ENCODE measurements at regions not wholly inside any gene's neighbourhood (a gene's known extent, or its start where the extent isn't known, plus 50 kb on each side); places are given as distances from the start of the nearest gene placed in this dataset.
"Not testable (repeated sequence)": the region's sequence is repeated elsewhere in the genome, so short reads cannot be mapped to it uniquely, and the experiment has no call there.

- CTCF ChIA-PET; H3K4me3 Mint-ChIP-seq (ENCODE audit: unreplicated experiment); H3K4me1 Mint-ChIP-seq (ENCODE audit: insufficient read depth, unreplicated experiment); BruUV-seq (replicated peaks); H3K36me3 Mint-ChIP-seq (ENCODE audit: insufficient read depth, unreplicated experiment); POLR2A ChIA-PET; DNase-seq (ENCODE audit: unreplicated experiment); intact Hi-C loops (cut with micrococcal nuclease); H3K27ac Mint-ChIP-seq (ENCODE audit: low read depth, unreplicated experiment); H3K9me3 Mint-ChIP-seq (ENCODE audit: unreplicated experiment): not testable (repeated sequence)
- TF ChIP-seq CTCF (IDR thresholded peaks at IDR 0.05; ENCODE audit: unreplicated experiment) = peak; percentile 11
- peaks cover 22% of the 10 kb centered on the region for H3K27me3 Mint-ChIP-seq (ENCODE audit: insufficient read depth, unreplicated experiment)
Observed at GRCh38 chr7:65562522-65562921, 188.9 kb downstream of the ZNF92 start.

GRCh38 chr7:65563333-65563732, 189.7 kb downstream of the ZNF92 start:
- H3K27me3 Mint-ChIP-seq (ENCODE audit: insufficient read depth, unreplicated experiment) = peaks cover 22% of the 10 kb centered on the region
- BruUV-seq (replicated peaks); DNase-seq (ENCODE audit: unreplicated experiment); H3K27ac Mint-ChIP-seq (ENCODE audit: low read depth, unreplicated experiment); intact Hi-C loops (cut with micrococcal nuclease); H3K9me3 Mint-ChIP-seq (ENCODE audit: unreplicated experiment); H3K36me3 Mint-ChIP-seq (ENCODE audit: insufficient read depth, unreplicated experiment); POLR2A ChIA-PET; CTCF ChIA-PET; H3K4me1 Mint-ChIP-seq (ENCODE audit: insufficient read depth, unreplicated experiment); H3K4me3 Mint-ChIP-seq (ENCODE audit: unreplicated experiment): not testable (repeated sequence)

- POLR2A ChIA-PET; BruUV-seq (replicated peaks); DNase-seq (ENCODE audit: unreplicated experiment); H3K4me3 Mint-ChIP-seq (ENCODE audit: unreplicated experiment); CTCF ChIA-PET; H3K36me3 Mint-ChIP-seq (ENCODE audit: insufficient read depth, unreplicated experiment); H3K4me1 Mint-ChIP-seq (ENCODE audit: insufficient read depth, unreplicated experiment); H3K9me3 Mint-ChIP-seq (ENCODE audit: unreplicated experiment); intact Hi-C loops (cut with micrococcal nuclease); H3K27ac Mint-ChIP-seq (ENCODE audit: low read depth, unreplicated experiment): not testable (repeated sequence)
- H3K27me3 Mint-ChIP-seq (ENCODE audit: insufficient read depth, unreplicated experiment) = peaks cover 11% of the 10 kb centered on the region
Observed at GRCh38 chr7:65568226-65568625, 194.6 kb downstream of the ZNF92 start.

GRCh38 chr7:65570990-65571389, 197.3 kb downstream of the ZNF92 start:
- CTCF ChIA-PET; H3K27me3 Mint-ChIP-seq (ENCODE audit: insufficient read depth, unreplicated experiment); POLR2A ChIA-PET; DNase-seq (ENCODE audit: unreplicated experiment); H3K27ac Mint-ChIP-seq (ENCODE audit: low read depth, unreplicated experiment); H3K4me1 Mint-ChIP-seq (ENCODE audit: insufficient read depth, unreplicated experiment); intact Hi-C loops (cut with micrococcal nuclease); H3K36me3 Mint-ChIP-seq (ENCODE audit: insufficient read depth, unreplicated experiment); BruUV-seq (replicated peaks); H3K4me3 Mint-ChIP-seq (ENCODE audit: unreplicated experiment); H3K9me3 Mint-ChIP-seq (ENCODE audit: unreplicated experiment): not testable (repeated sequence)

- DNase-seq (ENCODE audit: unreplicated experiment); BruUV-seq (replicated peaks); CTCF ChIA-PET; H3K4me3 Mint-ChIP-seq (ENCODE audit: unreplicated experiment); H3K4me1 Mint-ChIP-seq (ENCODE audit: insufficient read depth, unreplicated experiment); H3K27ac Mint-ChIP-seq (ENCODE audit: low read depth, unreplicated experiment); intact Hi-C loops (cut with micrococcal nuclease); H3K9me3 Mint-ChIP-seq (ENCODE audit: unreplicated experiment); POLR2A ChIA-PET; H3K27me3 Mint-ChIP-seq (ENCODE audit: insufficient read depth, unreplicated experiment); H3K36me3 Mint-ChIP-seq (ENCODE audit: insufficient read depth, unreplicated experiment): not testable (repeated sequence)
Observed at GRCh38 chr7:65572581-65572980, 198.9 kb downstream of the ZNF92 start.

GRCh38 chr7:65576370-65576769, 202.7 kb downstream of the ZNF92 start:
- H3K9me3 Mint-ChIP-seq (ENCODE audit: unreplicated experiment); POLR2A ChIA-PET: not testable (repeated sequence)

GRCh38 chr7:65582518-65583119, 209.0 kb downstream of the ZNF92 start:
- intact Hi-C loops (cut with micrococcal nuclease); H3K9me3 Mint-ChIP-seq (ENCODE audit: unreplicated experiment); CTCF ChIA-PET; H3K4me3 Mint-ChIP-seq (ENCODE audit: unreplicated experiment); POLR2A ChIA-PET; BruUV-seq (replicated peaks); H3K4me1 Mint-ChIP-seq (ENCODE audit: insufficient read depth, unreplicated experiment); H3K36me3 Mint-ChIP-seq (ENCODE audit: insufficient read depth, unreplicated experiment); DNase-seq (ENCODE audit: unreplicated experiment); H3K27ac Mint-ChIP-seq (ENCODE audit: low read depth, unreplicated experiment): not testable (repeated sequence)
- H3K27me3 Mint-ChIP-seq (ENCODE audit: insufficient read depth, unreplicated experiment) = peaks cover 15% of the 10 kb centered on the region

More at GRCh38 chr7:65576370-65576769, 202.7 kb downstream of the ZNF92 start:
- H3K4me1 Mint-ChIP-seq (ENCODE audit: insufficient read depth, unreplicated experiment); H3K27ac Mint-ChIP-seq (ENCODE audit: low read depth, unreplicated experiment); DNase-seq (ENCODE audit: unreplicated experiment); H3K27me3 Mint-ChIP-seq (ENCODE audit: insufficient read depth, unreplicated experiment); H3K36me3 Mint-ChIP-seq (ENCODE audit: insufficient read depth, unreplicated experiment); CTCF ChIA-PET; BruUV-seq (replicated peaks); H3K4me3 Mint-ChIP-seq (ENCODE audit: unreplicated experiment); intact Hi-C loops (cut with micrococcal nuclease): not testable (repeated sequence)

- BruUV-seq (replicated peaks); H3K9me3 Mint-ChIP-seq (ENCODE audit: unreplicated experiment); H3K27ac Mint-ChIP-seq (ENCODE audit: low read depth, unreplicated experiment); DNase-seq (ENCODE audit: unreplicated experiment); H3K4me1 Mint-ChIP-seq (ENCODE audit: insufficient read depth, unreplicated experiment); POLR2A ChIA-PET; H3K36me3 Mint-ChIP-seq (ENCODE audit: insufficient read depth, unreplicated experiment); intact Hi-C loops (cut with micrococcal nuclease); H3K4me3 Mint-ChIP-seq (ENCODE audit: unreplicated experiment); CTCF ChIA-PET: not testable (repeated sequence)
- H3K27me3 Mint-ChIP-seq (ENCODE audit: insufficient read depth, unreplicated experiment) = peaks cover 85% of the 10 kb centered on the region
Observed at GRCh38 chr7:65602495-65602894, 228.8 kb downstream of the ZNF92 start.
